KMS-11 (cell line): ENCODE measurements at regions not wholly inside any gene's neighbourhood (a gene's known extent, or its start where the extent isn't known, plus 50 kb on each side); places are given as distances from the start of the nearest gene placed in this dataset.

Experiments
- H2AFZ ChIP-seq: fragments of 200-600 bp; sonication (generic); 2 replicates; pipeline ENCODE4 v1.6.1; 2016; ENCODE audit warnings: antibody characterized with exemption, mixed run types, low read depth
- H3K27ac ChIP-seq: fragments of 200-600 bp; sonication (generic); 2 replicates; pipeline ENCODE4 v1.6.1; 2016; ENCODE audit warnings: mild to moderate bottlenecking, mixed run types
- H3K27me3 ChIP-seq: fragments of 200-600 bp; sonication (generic); 2 replicates; pipeline ENCODE4 v1.6.1; 2017; ENCODE audit warnings: mild to moderate bottlenecking, low read depth, mixed run types, moderate library complexity; ENCODE audit not compliant: insufficient read depth
- H3K36me3 ChIP-seq: fragments of 200-600 bp; sonication (generic); 2 replicates; pipeline ENCODE4 v1.6.1; 2017; ENCODE audit warnings: mild to moderate bottlenecking, mixed run types; ENCODE audit not compliant: insufficient read depth
- H3K4me1 ChIP-seq: fragments of 200-600 bp; sonication (generic); 2 replicates; pipeline ENCODE4 v1.6.1; 2016; ENCODE audit warnings: mild to moderate bottlenecking, low read depth, mixed run types; ENCODE audit not compliant: poor library complexity, severe bottlenecking
- H3K4me2 ChIP-seq: fragments of 200-600 bp; sonication (generic); 2 replicates; pipeline ENCODE4 v1.7.0; 2016; ENCODE audit warnings: mild to moderate bottlenecking, mixed run types
- H3K4me3 ChIP-seq: fragments of 200-600 bp; sonication (generic); IDR thresholded peaks from 2 replicates; pipeline ENCODE4 v1.6.1; 2017; ENCODE audit warnings: low read depth, low read length, mixed read lengths; ENCODE audit not compliant: insufficient read depth
- H3K79me2 ChIP-seq: fragments of 200-600 bp; sonication (generic); 2 replicates; pipeline ENCODE4 v1.6.1; 2016; ENCODE audit warnings: low read depth, mixed run types; ENCODE audit not compliant: insufficient read depth
- H3K9ac ChIP-seq: fragments of 200-600 bp; sonication (generic); 2 replicates; pipeline ENCODE4 v1.6.1; 2016; ENCODE audit warnings: mild to moderate bottlenecking, mixed run types
- H4K20me1 ChIP-seq: fragments of 200-600 bp; sonication (generic); 2 replicates; pipeline ENCODE4 v1.6.1; 2016; ENCODE audit warnings: mild to moderate bottlenecking, mixed run types; ENCODE audit not compliant: insufficient read depth
- CTCF ChIP-seq: fragments of 200-600 bp; sonication (generic); conservative IDR thresholded peaks from 2 replicates; pipeline ENCODE4 v1.6.1; 2017; ENCODE audit warnings: low read depth, mild to moderate bottlenecking, antibody characterized with exemption, low read length, moderate library complexity, mixed read lengths

- no peaks in the 10 kb centered on the region for H3K4me1 ChIP-seq
- no peaks in the 10 kb centered on the region for H3K27me3 ChIP-seq
- no peak overlapping the region for H3K4me2 ChIP-seq
- no peaks in the 10 kb centered on the region for H4K20me1 ChIP-seq
- H2AFZ ChIP-seq = no peak overlapping the region
- no peak overlapping the region for H3K27ac ChIP-seq
- H3K36me3 ChIP-seq = no peaks in the 10 kb centered on the region
- H3K9ac ChIP-seq = no peak overlapping the region
- no peak overlapping the region for H3K4me3 ChIP-seq
- no peak for TF ChIP-seq CTCF
- no peaks in the 10 kb centered on the region for H3K79me2 ChIP-seq
These were observed 351.4 kb downstream of the NUF2 start for GRCh38 chr1:163672976-163673758.

GRCh38 chr1:163673759-163674151 is 352.0 kb downstream of the NUF2 start:
- no peak overlapping the region for H2AFZ ChIP-seq
- no peak for TF ChIP-seq CTCF
- no peaks in the 10 kb centered on the region for H3K27me3 ChIP-seq
- H4K20me1 ChIP-seq = no peaks in the 10 kb centered on the region
- H3K4me1 ChIP-seq = no peaks in the 10 kb centered on the region
- H3K9ac ChIP-seq = no peak overlapping the region
- no peak overlapping the region for H3K4me2 ChIP-seq
- no peaks in the 10 kb centered on the region for H3K36me3 ChIP-seq
- H3K79me2 ChIP-seq = no peaks in the 10 kb centered on the region
- no peak overlapping the region for H3K4me3 ChIP-seq
- H3K27ac ChIP-seq = no peak overlapping the region

GRCh38 chr1:163674236-163674635 is 352.5 kb downstream of the NUF2 start:
- Histone ChIP-seq H3K36me3 (no peaks in the 10 kb centered on the region), H4K20me1 (no peaks in the 10 kb centered on the region), H2AFZ (no peak overlapping the region), H3K4me3 (no peak overlapping the region), H3K4me2 (no peak overlapping the region), H3K4me1 (no peaks in the 10 kb centered on the region), H3K27me3 (no peaks in the 10 kb centered on the region), H3K9ac (no peak overlapping the region), H3K79me2 (no peaks in the 10 kb centered on the region), H3K27ac (no peak overlapping the region)
- no peak for TF ChIP-seq CTCF

GRCh38 chr1:163684785-163685184 is 363.0 kb downstream of the NUF2 start:
- no peak for TF ChIP-seq CTCF
- Histone ChIP-seq H3K27ac (no peak overlapping the region), H4K20me1 (no peaks in the 10 kb centered on the region), H3K27me3 (no peaks in the 10 kb centered on the region), H3K4me2 (no peak overlapping the region), H3K4me1 (no peaks in the 10 kb centered on the region), H3K9ac (no peak overlapping the region), H2AFZ (no peak overlapping the region), H3K4me3 (no peak overlapping the region), H3K79me2 (no peaks in the 10 kb centered on the region), H3K36me3 (no peaks in the 10 kb centered on the region)
